Gastroesophageal sphincter (tissue), 4 donors: ENCODE measurements at regions not wholly inside any gene's neighbourhood (a gene's known extent, or its start where the extent isn't known, plus 50 kb on each side); places are given as distances from the start of the nearest gene placed in this dataset.
A peak's percentile ranks its signal among the peaks of the same experiment; 100 is the strongest.

Source experiments
- ATAC-seq: fragments of 150-250 bp; one replicate; pipeline ENCODE4 v1.9.1; 2016; ENCODE audit warnings: mild to moderate bottlenecking, moderate library complexity
- H3K27ac ChIP-seq, 4 donors: fragments of 200-600 bp; sonication (generic) in 3 of 4; 1 replicate in 3 of 4; 2 replicates in 1 of 4; pipeline ENCODE4 v1.5.1; 2016 to 2019
- H3K27me3 ChIP-seq: fragments of 200-600 bp; sonication (generic); one replicate; pipeline ENCODE4 v1.5.1; 2019
- H3K36me3 ChIP-seq, 2 donors: fragments of 200-600 bp; sonication (generic); one replicate each; pipeline ENCODE4 v1.5.1; 2019; ENCODE audit warnings: control low read depth in 1 of 2
- H3K4me1 ChIP-seq, 3 donors: fragments of 200-600 bp; sonication (generic); 1 replicate in 2 of 3; 2 replicates in 1 of 3; pipeline ENCODE4 v1.5.1; 2016 to 2019; ENCODE audit warnings: control low read depth in 2 of 3
- H3K4me3 ChIP-seq, 2 donors: fragments of 200-600 bp; sonication (generic); one replicate each; pipeline ENCODE4 v1.5.1; 2019; ENCODE audit warnings: mild to moderate bottlenecking in 1 of 2, moderate library complexity in 1 of 2
- H3K9me3 ChIP-seq, 3 donors: fragments of 200-600 bp; sonication (generic); one replicate each; pipeline ENCODE4 v1.5.1; 2017 to 2019; ENCODE audit warnings: control low read depth in 2 of 3
- CTCF ChIP-seq, 4 experiments: fragments of 200-600 bp in 2 of 4; fragments of 450-650 bp in 2 of 4; sonication (generic) in 1 of 4; IDR thresholded peaks; one replicate each; pipeline ENCODE4 v1.5.1; 2017 to 2019; ENCODE audit warnings: antibody characterized with exemption in 4 of 4, mild to moderate bottlenecking in 2 of 4, moderate library complexity in 2 of 4
- EP300 ChIP-seq: sonication (generic); formaldehyde crosslinking; IDR thresholded peaks from one replicate; pipeline ENCODE4 v1.6.1; 2017; ENCODE audit warnings: antibody characterized with exemption, mild to moderate bottlenecking
- POLR2A ChIP-seq, 2 donors: fragments of 450-650 bp; IDR thresholded peaks; one replicate each; pipeline ENCODE4 v1.6.1; 2017; ENCODE audit warnings: antibody characterized with exemption in 2 of 2, mild to moderate bottlenecking in 2 of 2, moderate library complexity in 1 of 2
- POLR2AphosphoS5 ChIP-seq: sonication (generic); formaldehyde crosslinking; IDR thresholded peaks from one replicate; pipeline ENCODE4 v1.6.1; 2017; ENCODE audit warnings: antibody characterized with exemption
- WGBS, 2 donors: methylation state at CpG; one replicate each; pipeline ENCODE4 v1.1.5; 2018; ENCODE audit warnings: low coverage in 1 of 2; 5-methylcytosine and 5-hydroxymethylcytosine counted together

GRCh38 chr9:20032413-20033006 lies 243.7 kb upstream of the SLC24A2 start:
- ATAC-seq, result peak; percentile 58
- H3K9me3 ChIP-seq, result no peaks in the 10 kb centered on the region
- no peak for TF ChIP-seq POLR2A (IDR thresholded peaks at IDR 0.05)
- no peak for TF ChIP-seq POLR2AphosphoS5
- TF ChIP-seq CTCF (IDR thresholded peaks at IDR 0.05), result no peak
- no peak for TF ChIP-seq EP300
- peaks cover 0 to 8% (median 3%) of the 10 kb centered on the region in 3 donors for H3K4me1 ChIP-seq
- H3K27ac ChIP-seq, result peak overlapping the region in 2 of 4 donors; percentile 25 to 49
- 64 to 84% methylated on average over 4 to 8 of the region's 8 CpGs for WGBS, 2 donors
- no peaks in the 10 kb centered on the region for H3K36me3 ChIP-seq
- H3K27me3 ChIP-seq, result no peaks in the 10 kb centered on the region
- no peak overlapping the region for H3K4me3 ChIP-seq

GRCh38 chr9:20031836-20032235 lies 243.0 kb upstream of the SLC24A2 start:
- no peaks in the 10 kb centered on the region for H3K27me3 ChIP-seq
- 65 to 86% methylated on average over 4 to 6 of the region's 6 CpGs for whole genome bisulfite sequencing, 2 donors
- peak overlapping the region in 1 of 4 donors; percentile 3 for H3K27ac ChIP-seq
- TF ChIP-seq POLR2A (IDR thresholded peaks at IDR 0.05), result no peak
- TF ChIP-seq EP300, result no peak
- TF ChIP-seq POLR2AphosphoS5, result no peak
- no peak for TF ChIP-seq CTCF (IDR thresholded peaks at IDR 0.05)
- no peaks in the 10 kb centered on the region for H3K36me3 ChIP-seq
- H3K4me1 ChIP-seq, result peaks cover 0 to 8% (median 3%) of the 10 kb centered on the region in 3 donors
- H3K9me3 ChIP-seq, result no peaks in the 10 kb centered on the region
- no peak for ATAC-seq
- H3K4me3 ChIP-seq, result no peak overlapping the region

- peaks cover 0 to 8% (median 3%) of the 10 kb centered on the region in 3 donors for H3K4me1 ChIP-seq
- no peaks in the 10 kb centered on the region for H3K27me3 ChIP-seq
- WGBS, 2 donors, result 97% methylated on average over 2 of the region's 2 CpGs; no CpG with 5 or more reads in 1 of the 2 donors
These were observed 241.8 kb upstream of the SLC24A2 start for GRCh38 chr9:20030671-20031070.

GRCh38 chr9:20030221-20030620 lies 241.4 kb upstream of the SLC24A2 start:
- Histone ChIP-seq H3K4me3 (no peak overlapping the region), H3K27ac (no peak overlapping the region), H3K36me3 (no peaks in the 10 kb centered on the region), H3K9me3 (no peaks in the 10 kb centered on the region), H3K27me3 (no peaks in the 10 kb centered on the region), H3K4me1 (peaks cover 0 to 8% (median 3%) of the 10 kb centered on the region in 3 donors)
- 92 to 100% methylated on average over 3 to 4 of the region's 4 CpGs for WGBS, 2 donors
- ATAC-seq, result no peak
- TF ChIP-seq EP300 (no peak), POLR2A (IDR thresholded peaks at IDR 0.05) (no peak), POLR2AphosphoS5 (no peak), CTCF (IDR thresholded peaks at IDR 0.05) (no peak)

More at GRCh38 chr9:20030671-20031070, 241.8 kb upstream of the SLC24A2 start:
- Histone ChIP-seq H3K27ac (no peak overlapping the region), H3K4me3 (no peak overlapping the region), H3K9me3 (no peaks in the 10 kb centered on the region), H3K36me3 (no peaks in the 10 kb centered on the region)
- TF ChIP-seq EP300 (no peak), POLR2AphosphoS5 (no peak), POLR2A (IDR thresholded peaks at IDR 0.05) (no peak), CTCF (IDR thresholded peaks at IDR 0.05) (no peak)
- ATAC-seq, result no peak

- H3K9me3 ChIP-seq, result no peaks in the 10 kb centered on the region
- H3K27me3 ChIP-seq, result no peaks in the 10 kb centered on the region
- H3K36me3 ChIP-seq, result no peaks in the 10 kb centered on the region
- peaks cover 0 to 6% (median 2%) of the 10 kb centered on the region in 3 donors for H3K4me1 ChIP-seq
- no peak overlapping the region for H3K4me3 ChIP-seq
- ATAC-seq, result peak; percentile 10
- no peak overlapping the region for H3K27ac ChIP-seq
- WGBS, 2 donors, result 10 to 56% methylated on average over 3 to 4 of the region's 5 CpGs
- no peak for TF ChIP-seq POLR2A (IDR thresholded peaks at IDR 0.05)
These were observed 240.0 kb upstream of the SLC24A2 start for GRCh38 chr9:20028849-20029231.
